Bronchial epithelial cell (primary cell): ENCODE measurements at regions not wholly inside any gene's neighbourhood (a gene's known extent, or its start where the extent isn't known, plus 50 kb on each side); places are given as distances from the start of the nearest gene placed in this dataset.

Source experiments
- DNase-seq: peaks from one replicate; pipeline ENCODE4 v3.0.0-alpha.2; 2010; ENCODE audit warnings: low read depth
- FAIRE-seq: peaks from 2 replicates; lab custom pipeline; 2011; peaks lifted over from hg19 to GRCh38; lab: Jason Lieb, UNC
- H3K27me3 ChIP-seq: 2 replicates; pipeline ENCODE4 v1.5.1; 2011; ENCODE audit warnings: low read length; ENCODE audit not compliant: control insufficient read depth, insufficient read depth
- H3K36me3 ChIP-seq: 2 replicates; pipeline ENCODE4 v1.5.1; 2011; ENCODE audit warnings: low read length; ENCODE audit not compliant: control insufficient read depth, insufficient read depth
- H3K4me3 ChIP-seq: 2 replicates; pipeline ENCODE4 v1.5.1; 2011; ENCODE audit warnings: mild to moderate bottlenecking, low read depth, low read length, control low read depth
- TF ChIP-seq, protein P1 (sequence below): IDR thresholded peaks from 2 replicates; pipeline ENCODE4 v1.5.1; 2011; ENCODE audit warnings: mild to moderate bottlenecking, moderate library complexity, low read length, control low read depth, inconsistent platforms; ENCODE audit not compliant: insufficient read depth, severe bottlenecking

DNA sequence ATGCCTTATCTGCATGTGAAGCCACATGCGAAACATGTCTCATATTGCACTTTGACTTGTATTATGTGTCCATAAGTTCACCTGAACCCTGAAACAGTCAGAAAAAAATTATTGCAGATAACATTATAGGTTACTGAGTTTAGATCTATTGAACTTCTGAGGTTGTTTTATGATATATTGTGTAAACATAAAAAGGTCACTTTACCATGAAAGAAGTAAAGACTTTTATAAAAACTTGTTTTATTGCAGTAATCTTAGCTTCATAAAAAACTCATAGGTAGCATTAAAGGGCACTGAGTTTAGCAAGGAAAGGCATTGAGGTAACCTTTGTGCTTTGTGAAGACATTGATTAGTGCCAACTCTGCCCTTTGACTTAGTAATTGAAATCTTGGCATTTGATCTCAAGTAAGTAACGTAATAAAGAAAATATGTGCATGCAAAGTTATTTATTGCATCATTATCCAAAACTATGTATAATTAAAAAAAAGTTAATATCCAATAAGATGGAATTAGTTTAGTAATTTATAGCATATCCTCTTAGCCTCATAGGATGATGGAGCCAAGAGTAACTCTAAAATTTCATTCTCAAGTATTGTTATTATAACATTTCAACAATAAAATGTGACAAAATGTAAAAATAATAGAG is 313.3 kb upstream of the ATP2B1 start:
- no peaks in the 10 kb centered on the region for H3K27me3 ChIP-seq
- FAIRE-seq = no peak
- no peak for DNase-seq
- H3K4me3 ChIP-seq = no peak overlapping the region
- TF ChIP-seq, protein P1, sequence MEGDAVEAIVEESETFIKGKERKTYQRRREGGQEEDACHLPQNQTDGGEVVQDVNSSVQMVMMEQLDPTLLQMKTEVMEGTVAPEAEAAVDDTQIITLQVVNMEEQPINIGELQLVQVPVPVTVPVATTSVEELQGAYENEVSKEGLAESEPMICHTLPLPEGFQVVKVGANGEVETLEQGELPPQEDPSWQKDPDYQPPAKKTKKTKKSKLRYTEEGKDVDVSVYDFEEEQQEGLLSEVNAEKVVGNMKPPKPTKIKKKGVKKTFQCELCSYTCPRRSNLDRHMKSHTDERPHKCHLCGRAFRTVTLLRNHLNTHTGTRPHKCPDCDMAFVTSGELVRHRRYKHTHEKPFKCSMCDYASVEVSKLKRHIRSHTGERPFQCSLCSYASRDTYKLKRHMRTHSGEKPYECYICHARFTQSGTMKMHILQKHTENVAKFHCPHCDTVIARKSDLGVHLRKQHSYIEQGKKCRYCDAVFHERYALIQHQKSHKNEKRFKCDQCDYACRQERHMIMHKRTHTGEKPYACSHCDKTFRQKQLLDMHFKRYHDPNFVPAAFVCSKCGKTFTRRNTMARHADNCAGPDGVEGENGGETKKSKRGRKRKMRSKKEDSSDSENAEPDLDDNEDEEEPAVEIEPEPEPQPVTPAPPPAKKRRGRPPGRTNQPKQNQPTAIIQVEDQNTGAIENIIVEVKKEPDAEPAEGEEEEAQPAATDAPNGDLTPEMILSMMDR = no peak
- H3K36me3 ChIP-seq = no peaks in the 10 kb centered on the region

DNA sequence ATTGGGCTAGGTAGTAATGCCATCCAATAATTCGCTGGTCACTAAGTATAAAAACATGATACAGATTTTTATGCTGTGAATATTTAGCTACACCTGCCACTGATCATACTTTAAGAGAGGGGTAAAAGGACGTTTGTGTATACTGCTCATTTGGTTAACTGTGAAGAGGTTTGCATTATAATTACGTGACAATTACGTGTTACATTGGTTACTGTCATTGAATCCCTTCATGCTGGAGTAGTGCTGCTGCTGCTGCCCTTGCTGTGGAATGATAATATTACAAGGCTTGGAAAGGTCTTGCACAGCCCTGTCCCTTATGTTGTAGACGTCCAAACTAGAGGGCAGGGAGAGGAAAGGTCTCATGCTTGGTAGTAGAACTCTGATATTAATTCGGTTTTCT is 312.2 kb upstream of the ATP2B1 start:
- DNase-seq (no peak), FAIRE-seq (peak; percentile 76)
- Histone ChIP-seq H3K4me3 (no peak overlapping the region), H3K36me3 (no peaks in the 10 kb centered on the region), H3K27me3 (no peaks in the 10 kb centered on the region)
- TF ChIP-seq, protein P1 = no peak

DNA sequence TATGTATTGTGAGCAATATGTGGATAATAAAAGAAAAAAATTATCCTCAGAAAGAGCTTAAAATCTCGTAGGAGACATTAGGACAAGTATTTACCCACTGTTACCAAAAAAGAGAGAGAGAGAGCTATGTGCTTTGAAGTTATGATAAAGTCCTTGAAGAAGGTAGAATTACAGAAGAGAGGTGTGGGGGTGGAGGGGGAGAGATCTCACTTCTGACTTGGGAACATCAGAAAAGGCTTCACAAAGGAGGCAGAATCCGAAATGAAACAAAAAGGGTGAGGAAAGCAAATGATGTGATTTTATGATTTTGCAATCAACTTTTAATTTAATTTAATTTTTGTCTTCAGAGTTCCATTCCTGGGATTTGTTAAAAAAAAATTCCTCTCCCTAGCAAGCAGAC is 311.8 kb upstream of the ATP2B1 start:
- FAIRE-seq = no peak
- TF ChIP-seq, protein P1 = no peak

DNA sequence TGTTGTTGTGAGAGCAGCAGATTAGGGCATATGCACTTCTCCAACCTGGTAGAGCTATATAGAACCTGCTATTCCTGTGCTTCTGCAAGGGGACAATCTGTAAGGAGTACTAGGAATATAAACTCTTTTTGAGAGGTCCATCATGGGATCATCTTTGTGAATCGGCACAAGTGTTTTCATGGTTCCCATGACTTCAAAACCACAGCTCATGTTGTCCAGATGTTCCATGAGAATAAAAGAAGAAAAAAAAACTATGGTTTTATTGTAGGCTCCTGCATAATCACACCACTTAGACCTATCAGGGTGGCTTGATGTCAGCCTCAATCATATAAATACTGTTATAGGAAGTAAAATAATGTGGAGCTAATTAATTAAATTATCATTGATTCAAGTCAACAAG is 311.4 kb upstream of the ATP2B1 start:
- Histone ChIP-seq H3K36me3 (no peaks in the 10 kb centered on the region), H3K4me3 (no peak overlapping the region), H3K27me3 (no peaks in the 10 kb centered on the region)
- no peak for FAIRE-seq
- no peak for DNase-seq
- TF ChIP-seq, protein P1 = no peak

More for the DNA sequence above, 311.8 kb upstream of the ATP2B1 start:
- Histone ChIP-seq H3K27me3 (no peaks in the 10 kb centered on the region), H3K36me3 (no peaks in the 10 kb centered on the region), H3K4me3 (no peak overlapping the region)
- no peak for DNase-seq

DNA sequence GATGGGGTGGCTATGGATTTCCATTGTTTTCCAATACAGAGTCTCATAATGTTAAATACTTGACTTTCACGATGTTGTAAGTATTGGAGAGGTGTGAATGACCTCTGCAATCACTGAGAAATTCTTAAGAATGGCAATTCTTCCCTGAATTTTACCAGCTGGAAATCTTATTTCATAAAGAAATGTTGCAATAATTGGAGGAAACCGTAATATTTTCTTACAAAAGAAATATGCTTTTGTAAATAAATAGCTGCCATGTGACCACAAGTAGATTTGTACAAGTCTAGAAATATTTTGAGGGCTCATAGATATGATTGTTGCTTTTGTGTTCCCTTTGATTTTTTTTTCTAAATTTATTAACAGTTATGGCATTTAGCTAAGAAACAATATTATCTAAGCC is 308.7 kb upstream of the ATP2B1 start:
- no peak for DNase-seq
- no peaks in the 10 kb centered on the region for H3K36me3 ChIP-seq
- no peak for FAIRE-seq
- TF ChIP-seq, protein P1 = no peak
- H3K4me3 ChIP-seq = no peak overlapping the region
- H3K27me3 ChIP-seq = no peaks in the 10 kb centered on the region

DNA sequence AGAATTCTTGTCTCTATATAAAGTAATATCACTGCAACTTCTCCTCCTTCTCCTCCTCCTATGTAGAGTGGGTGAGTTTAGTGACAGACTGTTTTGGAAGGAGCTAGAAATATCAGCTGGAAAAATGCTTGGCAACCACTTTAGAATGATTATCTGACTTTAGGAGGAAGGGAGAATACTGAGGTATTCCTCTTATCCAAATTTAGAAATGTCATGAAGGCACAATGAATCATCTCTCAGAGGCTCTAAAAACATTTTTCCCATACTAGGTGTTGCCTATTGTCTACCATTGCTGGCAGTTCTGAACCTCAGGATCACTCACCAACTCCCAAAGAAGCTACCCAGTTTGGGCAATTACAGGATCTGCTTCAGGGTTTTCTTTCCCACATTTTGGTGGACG is 306.6 kb upstream of the ATP2B1 start:
- Histone ChIP-seq H3K36me3 (no peaks in the 10 kb centered on the region), H3K27me3 (no peaks in the 10 kb centered on the region), H3K4me3 (no peak overlapping the region)
- DNase-seq (peak; percentile 61), FAIRE-seq (peak; percentile 58)
- TF ChIP-seq, protein P1 = no peak
